ENCODE measurements at regions not wholly inside any gene's neighbourhood (a gene's known extent, or its start where the extent isn't known, plus 50 kb on each side); places are given as distances from the start of the nearest gene placed in this dataset.

- Histone ChIP-seq H2BK20ac (ENCODE audit: low read depth, low read length) (no peak overlapping the region), H3K18ac (ENCODE audit: low read depth, low read length) (peak overlapping the region; percentile 50; the same call in 1 of the 2 replicates), H3K4me2 (ENCODE audit: low read depth, low read length) (no peak overlapping the region), H3K27me3 (ENCODE audit: control insufficient read depth, insufficient read depth, low read length) (peaks cover 11% of the 10 kb centered on the region; the same call in 1 of the 2 replicates), H4K8ac (ENCODE audit: low read depth in 2 of 2, low read length in 2 of 2) (no peak overlapping the region), H3K27ac (ENCODE audit: insufficient read depth, low read length) (no peak overlapping the region), H2AFZ (replicated peaks; ENCODE audit: low read length, poor library complexity) (no peak overlapping the region), H3K36me3 (ENCODE audit: control insufficient read depth, insufficient read depth, low read length) (no peaks in the 10 kb centered on the region), H4K20me1 (ENCODE audit: insufficient read depth, low read length) (no peaks in the 10 kb centered on the region), H3K9me3 (ENCODE audit: control insufficient read depth, insufficient read depth, low read length) (no peaks in the 10 kb centered on the region), H3K9me1 (ENCODE audit: insufficient read depth, low read length) (no peaks in the 10 kb centered on the region; the same call in 1 of the 2 replicates), H3K4ac (ENCODE audit: low read depth, low read length) (no peak overlapping the region), H3K4me3 (ENCODE audit: insufficient read depth, low read depth, low read length) (no peak overlapping the region), H3K56ac (ENCODE audit: extremely low read depth, insufficient read depth, low read length) (no peak overlapping the region), H2BK120ac (ENCODE audit: low read depth, low read length) (no peak overlapping the region), H3K4me1 (ENCODE audit: control insufficient read depth, insufficient read depth, low read length) (no peaks in the 10 kb centered on the region; the same call in 1 of the 2 replicates), H2BK15ac (ENCODE audit: low read depth, low read length) (no peak overlapping the region), H3K9ac (ENCODE audit: low read depth, low read length) (no peak overlapping the region), H2AK5ac (ENCODE audit: low read depth, low read length) (no peak overlapping the region), H2BK5ac (ENCODE audit: low read depth, low read length, poor library complexity, severe bottlenecking) (no peak overlapping the region), H4K5ac (ENCODE audit: low read depth, low read length) (no peak overlapping the region; the same call in 1 of the 2 replicates), H3K23ac (ENCODE audit: low read depth, low read length) (no peak overlapping the region), H2AK9ac (replicated peaks; ENCODE audit: low read depth, low read length, poor library complexity) (no peak overlapping the region), H3K79me1 (ENCODE audit: low read depth in 1 of 2, low read length in 2 of 2) (no peaks in the 10 kb centered on the region), H4K91ac (ENCODE audit: insufficient read depth, low read depth, low read length) (no peak overlapping the region), H3K14ac (replicated peaks; ENCODE audit: low read depth, low read length) (no peak overlapping the region; the same call in 1 of the 2 replicates)
- no CpG with 5 or more reads among the region's 5 CpGs for WGBS, 2 experiments (ENCODE audit: extremely low coverage in 2 of 2, insufficient read length in 1 of 2)
- CTCF ChIA-PET, result no interaction called here
- dilution Hi-C loops (cut with HindIII; ENCODE audit: low sequenced_read_pairs, unreplicated experiment) (no loop called here), in situ Hi-C loops (cut with MboI; ENCODE audit: low sequenced_read_pairs) (no loop called here), intact Hi-C loops (cut with micrococcal nuclease) (no loop called here)
- BruUV-seq (replicated peaks), result no TSS peak
- TF ChIP-seq RFX5 (IDR thresholded peaks at IDR 0.05; ENCODE audit: low read depth, low read length), result no peak
- no peak for TF ChIP-seq CEBPB (IDR thresholded peaks at IDR 0.05; ENCODE audit: low read depth, low read length)
- no peak for TF ChIP-seq POLR2A (IDR thresholded peaks at IDR 0.05; ENCODE audit: low read depth, low read length)
- TF ChIP-seq BHLHE40 (IDR thresholded peaks at IDR 0.05; ENCODE audit: low read depth, low read length), result no peak
- no peak for TF ChIP-seq RCOR1 (IDR thresholded peaks at IDR 0.05; ENCODE audit: insufficient replicate concordance, low read length)
- TF ChIP-seq ELK1 (IDR thresholded peaks at IDR 0.05; ENCODE audit: borderline replicate concordance, low read depth, low read length), result no peak
- TF ChIP-seq MAZ (IDR thresholded peaks at IDR 0.05; ENCODE audit: borderline replicate concordance, low read depth, low read length), result no peak
- no peak for TF ChIP-seq SMC3 (IDR thresholded peaks at IDR 0.05; ENCODE audit: low read depth, low read length)
- no peak for TF ChIP-seq CTCF (conservative IDR thresholded peaks at IDR 0.05; ENCODE audit: low read depth, low read length)
- no peak for TF ChIP-seq USF2 (IDR thresholded peaks at IDR 0.05; ENCODE audit: low read depth, low read length)
- TF ChIP-seq FOS (IDR thresholded peaks at IDR 0.05; ENCODE audit: low read depth, low read length), result no peak
- TF ChIP-seq MXI1 (IDR thresholded peaks at IDR 0.05; ENCODE audit: borderline replicate concordance, low read depth, low read length), result no peak
- TF ChIP-seq NFE2L2 (IDR thresholded peaks at IDR 0.05; ENCODE audit: low read depth, low read length), result no peak
- no peak for TF ChIP-seq MAFK (IDR thresholded peaks at IDR 0.05; ENCODE audit: low read depth, low read length)
- no peak for TF ChIP-seq RAD21 (IDR thresholded peaks at IDR 0.05; ENCODE audit: low read length)
- TF ChIP-seq CHD1 (IDR thresholded peaks at IDR 0.05; ENCODE audit: low read depth, low read length), result no peak
- no peak for DNase-seq
- POLR2A ChIA-PET (ENCODE audit: unreplicated experiment), result no interaction called here
- no peak for ATAC-seq (ENCODE audit: low read depth)
Observed at GRCh38 chr9:86836797-86837196, 110.5 kb downstream of the GAS1 start.
